GM12891 (cell line): ENCODE measurements at regions not wholly inside any gene's neighbourhood (a gene's known extent, or its start where the extent isn't known, plus 50 kb on each side); places are given as distances from the start of the nearest gene placed in this dataset.

ENCODE experiments used
- DNase-seq: peaks from one replicate; pipeline ENCODE4 v3.0.0; 2011; ENCODE audit warnings: low spot score; ENCODE audit not compliant: insufficient read length
- FAIRE-seq: peaks from 2 replicates; lab custom pipeline; 2011; peaks lifted over from hg19 to GRCh38; lab: Jason Lieb, UNC
- PAX5 ChIP-seq: IDR thresholded peaks from 2 replicates; pipeline ENCODE4 v1.6.1; 2011; ENCODE audit warnings: low read length, moderate library complexity, mild to moderate bottlenecking; ENCODE audit not compliant: insufficient read depth, severe bottlenecking
- POLR2A ChIP-seq: IDR thresholded peaks from 2 replicates; pipeline ENCODE4 v1.6.1; 2011; ENCODE audit warnings: low read depth, low read length, control low read depth
- POLR2AphosphoS5 ChIP-seq: IDR thresholded peaks from 2 replicates; pipeline ENCODE4 v1.6.1; 2011; ENCODE audit warnings: low read depth, low read length, control low read depth
- POU2F2 ChIP-seq: IDR thresholded peaks from 2 replicates; pipeline ENCODE4 v1.6.1; 2011; ENCODE audit warnings: low read depth, mild to moderate bottlenecking, control low read depth, low read length, moderate library complexity
- SPI1 ChIP-seq: IDR thresholded peaks from 2 replicates; pipeline ENCODE4 v1.6.1; 2011; ENCODE audit warnings: low read depth, low read length, control low read depth
- TAF1 ChIP-seq: IDR thresholded peaks from 2 replicates; pipeline ENCODE4 v1.6.1; 2011; ENCODE audit warnings: low read depth, low read length, control low read depth

- DNase-seq (no peak), FAIRE-seq (no peak)
- TF ChIP-seq POLR2A, result no peak
- no peak for TF ChIP-seq POLR2AphosphoS5
- TF ChIP-seq POU2F2, result no peak
- no peak for TF ChIP-seq TAF1
- no peak for TF ChIP-seq PAX5
- TF ChIP-seq SPI1, result no peak
Measured at GRCh38 chr6:93584300-93584699, 164.9 kb upstream of the EPHA7 start.

GRCh38 chr6:93581371-93581770 lies 162.0 kb upstream of the EPHA7 start:
- no peak for DNase-seq
- no peak for TF ChIP-seq POLR2A
- TF ChIP-seq TAF1, result no peak
- no peak for TF ChIP-seq PAX5
- no peak for FAIRE-seq

GRCh38 chr6:93580446-93580845 lies 161.1 kb upstream of the EPHA7 start:
- DNase-seq (no peak), FAIRE-seq (no peak)
- no peak for TF ChIP-seq PAX5
- TF ChIP-seq POLR2AphosphoS5, result no peak
- no peak for TF ChIP-seq SPI1
- TF ChIP-seq TAF1, result no peak
- TF ChIP-seq POU2F2, result no peak
- no peak for TF ChIP-seq POLR2A

- FAIRE-seq (no peak), DNase-seq (no peak)
- TF ChIP-seq PAX5, result no peak
Measured at GRCh38 chr6:93575495-93576267, 156.3 kb upstream of the EPHA7 start.

- no peak for TF ChIP-seq PAX5
- no peak for TF ChIP-seq POLR2AphosphoS5
- TF ChIP-seq TAF1, result no peak
- TF ChIP-seq POU2F2, result no peak
- no peak for TF ChIP-seq SPI1
- TF ChIP-seq POLR2A, result no peak
- DNase-seq (no peak), FAIRE-seq (no peak)
Measured at GRCh38 chr6:93574299-93574698, 154.9 kb upstream of the EPHA7 start.

- no peak for TF ChIP-seq TAF1
- no peak for DNase-seq
- FAIRE-seq, result no peak
Measured at GRCh38 chr6:93571346-93571745, 152.0 kb upstream of the EPHA7 start.

GRCh38 chr6:93568169-93568568 lies 148.8 kb upstream of the EPHA7 start:
- TF ChIP-seq SPI1, result no peak
- TF ChIP-seq TAF1, result no peak
- no peak for TF ChIP-seq POLR2AphosphoS5
- no peak for TF ChIP-seq POLR2A
- no peak for TF ChIP-seq PAX5
- TF ChIP-seq POU2F2, result no peak
- DNase-seq (no peak), FAIRE-seq (no peak)

GRCh38 chr6:93567164-93567563 lies 147.8 kb upstream of the EPHA7 start:
- TF ChIP-seq POLR2AphosphoS5 (no peak), TAF1 (no peak)
- DNase-seq, result no peak
- FAIRE-seq, result no peak

- FAIRE-seq (no peak), DNase-seq (no peak)
- TF ChIP-seq POU2F2 (no peak), SPI1 (no peak), PAX5 (no peak), TAF1 (no peak), POLR2A (no peak), POLR2AphosphoS5 (no peak)
Measured at GRCh38 chr6:93566285-93566684, 146.9 kb upstream of the EPHA7 start.

GRCh38 chr6:93562582-93562981 lies 143.2 kb upstream of the EPHA7 start:
- DNase-seq (no peak), FAIRE-seq (no peak)
- TF ChIP-seq SPI1, result no peak
- no peak for TF ChIP-seq TAF1
- no peak for TF ChIP-seq POU2F2
- TF ChIP-seq POLR2AphosphoS5, result no peak
- TF ChIP-seq PAX5, result no peak
- TF ChIP-seq POLR2A, result no peak

- no peak for TF ChIP-seq TAF1
- no peak for TF ChIP-seq POU2F2
- TF ChIP-seq POLR2AphosphoS5, result no peak
- TF ChIP-seq SPI1, result no peak
- no peak for TF ChIP-seq PAX5
- no peak for TF ChIP-seq POLR2A
- DNase-seq (no peak), FAIRE-seq (no peak)
Measured at GRCh38 chr6:93555292-93555691, 135.9 kb upstream of the EPHA7 start.
